B cell (primary cell): ENCODE measurements at regions not wholly inside any gene's neighbourhood (a gene's known extent, or its start where the extent isn't known, plus 50 kb on each side); places are given as distances from the start of the nearest gene placed in this dataset.

ENCODE experiments used
- ATAC-seq: fragments of 200-7000 bp; cut with Tn5 transposase; one replicate; pipeline ENCODE4 v1.10.0; 2021; ENCODE audit warnings: low read depth, mild to moderate bottlenecking, moderate number of reproducible peaks, moderate library complexity
- CTCF ChIA-PET: fragments of 350-600 bp; sonication (Branson Sonifier 250); formaldehyde crosslinking; loops from one replicate; lab custom pipeline; 2021; ENCODE audit warnings: antibody characterized with exemption, inconsistent platforms; lab: Charles Lee
- POLR2A ChIA-PET: fragments of 350-600 bp; sonication (Branson Sonifier 250); formaldehyde crosslinking; loops from one replicate; lab custom pipeline; 2021; ENCODE audit warnings: antibody characterized with exemption; lab: Charles Lee
- DNase-seq: peaks from one replicate; pipeline ENCODE4 v3.0.0; 2013
- H2AFZ ChIP-seq: 2 replicates; pipeline ENCODE4 v1.6.1; 2012; ENCODE audit warnings: mild to moderate bottlenecking, low read depth, low read length; ENCODE audit not compliant: insufficient read depth, poor library complexity, severe bottlenecking
- H3K27ac ChIP-seq, 2 donors: 1 replicate in 1 of 2; 2 replicates in 1 of 2; pipeline ENCODE4 v1.5.1; 2012 to 2013; ENCODE audit warnings: low read length in 2 of 2, mild to moderate bottlenecking in 2 of 2, moderate library complexity in 1 of 2
- H3K27me3 ChIP-seq, 4 experiments: fragments of 200-600 bp in 1 of 4; sonication (generic) in 1 of 4; replicated peaks in 1 of 4; 1 replicate in 2 of 4; 2 replicates in 2 of 4; pipeline versions ENCODE4 v1.6.1 to v1.7.0; 2013 to 2016; ENCODE audit warnings: low read length in 3 of 4, mild to moderate bottlenecking in 2 of 4, mixed read lengths in 1 of 4, moderate library complexity in 1 of 4; ENCODE audit not compliant: insufficient read depth in 4 of 4, control insufficient read depth in 3 of 4; ENCODE audit errors: control extremely low read depth in 1 of 4
- H3K36me3 ChIP-seq, 2 experiments: replicated peaks in 1 of 2; 1 replicate in 1 of 2; 2 replicates in 1 of 2; pipeline versions ENCODE4 v1.6.1 to v1.7.1; 2013; ENCODE audit warnings: low read length in 1 of 2; ENCODE audit not compliant: insufficient read depth in 2 of 2, control insufficient read depth in 1 of 2; ENCODE audit errors: control extremely low read depth in 1 of 2, extremely low read depth in 1 of 2
- H3K4me1 ChIP-seq, 2 donors: fragments of 200-600 bp in 1 of 2; sonication (generic) in 1 of 2; 1 replicate in 1 of 2; 2 replicates in 1 of 2; pipeline versions ENCODE4 v1.5.1 to v1.6.1; 2013 to 2017; ENCODE audit warnings: low read length in 2 of 2; ENCODE audit not compliant: control insufficient read depth in 2 of 2, insufficient read depth in 2 of 2
- H3K4me2 ChIP-seq: replicated peaks from 2 replicates; pipeline ENCODE3; 2012; ENCODE audit warnings: mild to moderate bottlenecking, low read depth, low read length; ENCODE audit not compliant: poor library complexity, severe bottlenecking
- H3K4me3 ChIP-seq, 5 experiments: fragments of 200-600 bp in 1 of 5; sonication (generic) in 1 of 5; 1 replicate in 3 of 5; 2 replicates in 2 of 5; pipeline versions ENCODE4 v1.5.1 to v1.7.0; 2011 to 2016; ENCODE audit warnings: low read length in 4 of 5, mild to moderate bottlenecking in 4 of 5, low read depth in 2 of 5, control low read depth in 1 of 5, moderate library complexity in 1 of 5; ENCODE audit not compliant: insufficient read depth in 1 of 5; ENCODE audit errors: control extremely low read depth in 1 of 5, extremely low read depth in 1 of 5
- H3K79me2 ChIP-seq: fragments of 200-600 bp; sonication (generic); one replicate; pipeline ENCODE4 v1.6.0; 2016; ENCODE audit warnings: low read length; ENCODE audit not compliant: control insufficient read depth, insufficient read depth
- H3K9ac ChIP-seq: fragments of 200-600 bp; sonication (generic); 2 replicates; pipeline ENCODE4 v1.6.1; 2017; ENCODE audit warnings: mild to moderate bottlenecking, low read length, moderate library complexity
- H3K9me3 ChIP-seq, 3 donors: one replicate each; pipeline versions ENCODE4 v1.6.1 to v1.7.1; 2013; ENCODE audit warnings: low read length in 2 of 3; ENCODE audit not compliant: control insufficient read depth in 2 of 3, insufficient read depth in 1 of 3; ENCODE audit errors: control extremely low read depth in 1 of 3
- H4K20me1 ChIP-seq: 2 replicates; pipeline ENCODE4 v1.6.0; 2012; ENCODE audit warnings: mild to moderate bottlenecking, low read length; ENCODE audit not compliant: insufficient read depth, control insufficient read depth, poor library complexity, severe bottlenecking
- H3K27ac Mint-ChIP-seq: one replicate; pipeline ENCODE4 v1.8.0; 2021; ENCODE audit warnings: mixed read lengths
- H3K27me3 Mint-ChIP-seq: one replicate; pipeline ENCODE4 v1.8.0; 2021; ENCODE audit warnings: mixed read lengths
- H3K4me1 Mint-ChIP-seq: one replicate; pipeline ENCODE4 v1.8.0; 2021; ENCODE audit warnings: mixed read lengths
- H3K4me3 Mint-ChIP-seq: one replicate; pipeline ENCODE4 v1.8.0; 2021; ENCODE audit warnings: mixed read lengths
- H3K9me3 Mint-ChIP-seq: one replicate; pipeline ENCODE4 v1.8.0; 2022; ENCODE audit warnings: mixed read lengths; ENCODE audit not compliant: insufficient read depth
- CTCF ChIP-seq: fragments of 200-600 bp; IDR thresholded peaks from one replicate; pipeline ENCODE4 v1.8.0; 2022; ENCODE audit warnings: antibody characterized with exemption, mild to moderate bottlenecking
- EZH2 ChIP-seq: IDR thresholded peaks from 2 replicates; pipeline ENCODE4 v1.6.1; 2012; ENCODE audit warnings: borderline replicate concordance, low read depth, mild to moderate bottlenecking, moderate library complexity, low read length; ENCODE audit not compliant: insufficient read depth, poor library complexity, severe bottlenecking
- WGBS: methylation state at CpG from one replicate; pipeline ENCODE4 v1.1.5; 2013; ENCODE audit warnings: missing lambda C conversion rate; ENCODE audit not compliant: insufficient coverage; 5-methylcytosine and 5-hydroxymethylcytosine counted together
- intact Hi-C: fragments of 100-400 bp; cut with micrococcal nuclease; formaldehyde crosslinking; loops from one replicate; pipeline ENCODE4 v1.10.0; 2022

GRCh38 chr3:101169516-101169915, 150.9 kb downstream of the IMPG2 start:
- Mint-ChIP-seq H3K9me3 (peaks cover 2% of the 10 kb centered on the region), H3K27me3 (peaks cover 9% of the 10 kb centered on the region), H3K4me3 (no peak overlapping the region), H3K4me1 (no peaks in the 10 kb centered on the region), H3K27ac (no peak overlapping the region)
- Histone ChIP-seq H3K27me3 (no peaks in the 10 kb centered on the region), H3K4me2 (no peak overlapping the region), H3K4me1 (no peaks in the 10 kb centered on the region), H4K20me1 (no peaks in the 10 kb centered on the region), H2AFZ (no peak overlapping the region), H3K79me2 (no peaks in the 10 kb centered on the region), H3K9ac (no peak overlapping the region), H3K36me3 (no peaks in the 10 kb centered on the region), H3K4me3 (no peak overlapping the region), H3K27ac (no peak overlapping the region), H3K9me3 (no peaks in the 10 kb centered on the region)
- ATAC-seq: no peak
- TF ChIP-seq EZH2 (no peak), CTCF (no peak)
- DNase-seq: no peak
- WGBS: no CpG with 5 or more reads among the region's 3 CpGs
- intact Hi-C loops: no loop called here
- POLR2A ChIA-PET: no interaction called here
- CTCF ChIA-PET: no interaction called here

- no peaks in the 10 kb centered on the region for H3K4me1 ChIP-seq
- Mint-ChIP-seq H3K9me3 (peaks cover 2% of the 10 kb centered on the region), H3K4me3 (no peak overlapping the region), H3K27me3 (peaks cover 13% of the 10 kb centered on the region), H3K4me1 (no peaks in the 10 kb centered on the region), H3K27ac (no peak overlapping the region)
- H3K9me3 ChIP-seq: no peaks in the 10 kb centered on the region
- no peak overlapping the region for H3K27ac ChIP-seq
- WGBS: no CpG with 5 or more reads among the region's 2 CpGs
- no peaks in the 10 kb centered on the region for H4K20me1 ChIP-seq
- no peak overlapping the region for H3K4me2 ChIP-seq
- no peaks in the 10 kb centered on the region for H3K36me3 ChIP-seq
- ATAC-seq: no peak
- TF ChIP-seq EZH2 (no peak), CTCF (no peak)
- DNase-seq: no peak
- no peak overlapping the region for H3K9ac ChIP-seq
- no peaks in the 10 kb centered on the region for H3K79me2 ChIP-seq
- H3K27me3 ChIP-seq: no peaks in the 10 kb centered on the region
- no peak overlapping the region for H2AFZ ChIP-seq
- ChIA-PET POLR2A (no interaction called here), CTCF (no interaction called here)
- intact Hi-C loops: no loop called here
- H3K4me3 ChIP-seq: no peak overlapping the region
These were observed 153.0 kb downstream of the IMPG2 start for GRCh38 chr3:101167376-101167775.
